Vagina (tissue), 2 donors: ENCODE measurements at regions not wholly inside any gene's neighbourhood (a gene's known extent, or its start where the extent isn't known, plus 50 kb on each side); places are given as distances from the start of the nearest gene placed in this dataset.

Experiments used
- CTCF ChIP-seq, 3 experiments: fragments of 450-650 bp in 2 of 3; fragments of 200-600 bp in 1 of 3; sonication (generic) in 1 of 3; IDR thresholded peaks; one replicate each; pipeline ENCODE4 v1.5.1; 2017 to 2019; ENCODE audit warnings: antibody characterized with exemption in 3 of 3, mild to moderate bottlenecking in 2 of 3, moderate library complexity in 2 of 3
- POLR2A ChIP-seq, 2 donors: fragments of 450-650 bp; IDR thresholded peaks; one replicate each; pipeline ENCODE4 v1.6.1; 2017; ENCODE audit warnings: antibody characterized with exemption in 2 of 2, mild to moderate bottlenecking in 2 of 2, moderate library complexity in 2 of 2

GRCh38 chr13:99656092-99656745, 154.9 kb downstream of the TM9SF2 start:
- TF ChIP-seq CTCF (IDR thresholded peaks at IDR 0.05) (peak; percentile 72 to 94 (median 85)), POLR2A (IDR thresholded peaks at IDR 0.05) (no peak)
